SK-N-SH treated with all-trans-retinoic acid at 6 μM for 48 hours (cell line): ENCODE measurements at regions not wholly inside any gene's neighbourhood (a gene's known extent, or its start where the extent isn't known, plus 50 kb on each side); places are given as distances from the start of the nearest gene placed in this dataset.

Experiments
- TCF4 ChIP-seq: fragments of 250-450 bp; sonication (Bioruptor Pico); IDR thresholded peaks from 2 replicates; pipeline ENCODE4 v1.8.0; 2021; ENCODE audit warnings: mild to moderate bottlenecking, moderate library complexity, borderline replicate concordance
- ZNF70 ChIP-seq: fragments of 450-650 bp; formaldehyde crosslinking; IDR thresholded peaks from 2 replicates; pipeline ENCODE4 v1.5.0; 2020; ENCODE audit warnings: mild to moderate bottlenecking, moderate library complexity

DNA sequence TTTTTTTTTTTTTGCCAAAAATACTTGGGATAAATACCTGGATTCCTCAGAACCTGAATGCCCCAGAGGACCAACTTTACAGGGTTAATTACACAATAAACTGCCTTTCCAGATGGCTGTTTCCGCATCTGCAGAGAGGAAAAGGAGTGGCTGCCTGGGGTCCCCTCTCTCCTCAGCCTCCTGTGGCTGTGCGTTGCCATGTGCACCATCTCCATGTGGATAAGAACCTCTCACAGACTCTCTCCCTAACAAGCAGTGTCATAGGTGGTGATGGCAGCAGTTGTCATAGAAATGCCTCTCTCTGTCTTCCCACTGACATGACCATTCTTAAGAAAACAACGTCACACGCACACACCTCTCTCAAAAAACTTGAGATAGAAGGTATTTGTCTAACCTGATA is 179.4 kb downstream of the RPLP1 start:
- TF ChIP-seq ZNF70 (no peak), TCF4 (no peak)
